HepG2 (cell line): ENCODE measurements at regions not wholly inside any gene's neighbourhood (a gene's known extent, or its start where the extent isn't known, plus 50 kb on each side); places are given as distances from the start of the nearest gene placed in this dataset.

Experiments used
- ATAC-seq: fragments of 200-7000 bp; cut with Tn5 transposase; 3 replicates; pipeline ENCODE4 v1.9.1; 2020; ENCODE audit warnings: mild to moderate bottlenecking, moderate library complexity
- BruUV-seq: library from RNA; stranded (reverse); fragments of 400-500 nt; replicated peaks from 2 replicates; lab custom pipeline; 2021; lab: Mats Ljungman, UMichigan
- CTCF ChIA-PET: fragments of 300-600 bp; formaldehyde crosslinking; extraction: SDS; loops from one replicate; lab custom pipeline; 2021; ENCODE audit warnings: low total read pairs, inconsistent platforms, low intra/inter-chr PET ratio; lab: Yijun Ruan, JAX
- POLR2A ChIA-PET: fragments of 350-600 bp; sonication (Branson Sonifier 250); formaldehyde crosslinking; loops from one replicate; lab custom pipeline; 2020; ENCODE audit warnings: antibody characterized with exemption, inconsistent platforms; lab: Yijun Ruan, JAX
- DNase-seq: peaks from one replicate; pipeline ENCODE4 v3.0.0-alpha.2; 2015; ENCODE audit warnings: low spot score
- FAIRE-seq: peaks from 3 replicates; lab custom pipeline; 2011; peaks lifted over from hg19 to GRCh38; lab: Jason Lieb, UNC
- H2AFZ ChIP-seq: one replicate; pipeline ENCODE4 v1.6.1; 2011; ENCODE audit warnings: low read length, inconsistent platforms
- H3K27ac ChIP-seq: fragments of 300-600 bp; 3 replicates; pipeline ENCODE4 v1.8.0; 2011; ENCODE audit warnings: mixed run types, mild to moderate bottlenecking, mixed read lengths, low read length, inconsistent platforms; ENCODE audit not compliant: insufficient read depth; ENCODE audit errors: extremely low read length
- H3K27me3 ChIP-seq, 2 experiments: fragments of 200-600 bp in 1 of 2; 2 replicates in 1 of 2; 3 replicates in 1 of 2; pipeline versions ENCODE4 v1.6.0 to v1.8.0; 2011; ENCODE audit warnings: low read length in 2 of 2, mild to moderate bottlenecking in 2 of 2, moderate library complexity in 2 of 2, inconsistent platforms in 1 of 2; ENCODE audit not compliant: insufficient read depth in 2 of 2, control insufficient read depth in 1 of 2
- H3K36me3 ChIP-seq, 2 experiments: fragments of 200-600 bp in 1 of 2; replicated peaks in 1 of 2; 2 replicates in 1 of 2; 3 replicates in 1 of 2; pipeline versions ENCODE4 v1.5.1 to v1.8.0; 2011; ENCODE audit warnings: low read length in 2 of 2, inconsistent platforms in 1 of 2; ENCODE audit not compliant: insufficient read depth in 2 of 2, control insufficient read depth in 1 of 2
- H3K4me1 ChIP-seq: 2 replicates; pipeline ENCODE4 v1.5.1; 2012; ENCODE audit warnings: low read length, inconsistent platforms; ENCODE audit not compliant: insufficient read depth
- H3K4me2 ChIP-seq: 2 replicates; pipeline ENCODE4 v1.6.0; 2011; ENCODE audit warnings: low read depth, low read length, inconsistent platforms
- H3K4me3 ChIP-seq, 3 experiments: fragments of 200-600 bp in 1 of 3; sonication (generic), shearing (Covaris generic) in 1 of 3; replicated peaks in 1 of 3; 2 replicates each; pipeline ENCODE4 v1.5.1; 2011 to 2016; ENCODE audit warnings: low read length in 3 of 3, inconsistent platforms in 2 of 3, low read depth in 2 of 3, mild to moderate bottlenecking in 2 of 3, control low read depth in 1 of 3, mixed read lengths in 1 of 3; ENCODE audit not compliant: insufficient read depth in 1 of 3
- H3K79me2 ChIP-seq: one replicate; pipeline ENCODE4 v1.6.1; 2011; ENCODE audit warnings: low read length, inconsistent platforms; ENCODE audit not compliant: insufficient read depth
- H3K9ac ChIP-seq: 2 replicates; pipeline ENCODE4 v1.6.0; 2011; ENCODE audit warnings: mild to moderate bottlenecking, low read depth, low read length, inconsistent platforms; ENCODE audit not compliant: insufficient read depth
- H3K9me3 ChIP-seq: 2 replicates; pipeline ENCODE4 v1.5.1; 2012; ENCODE audit warnings: mild to moderate bottlenecking, low read length
- H4K20me1 ChIP-seq: 2 replicates; pipeline ENCODE4 v1.6.0; 2011; ENCODE audit warnings: inconsistent platforms, mild to moderate bottlenecking, low read length, moderate library complexity; ENCODE audit not compliant: insufficient read depth
- ATF7 ChIP-seq, 2 experiments: fragments of 450-650 bp in 1 of 2; sonication (generic) in 1 of 2; formaldehyde crosslinking in 1 of 2; IDR thresholded peaks; 2 replicates each; pipeline versions ENCODE4 v1.4.0 to v1.6.1; 2016 to 2020; ENCODE audit warnings: antibody characterized with exemption in 1 of 2, mild to moderate bottlenecking in 1 of 2, missing genetic modification reagents in 1 of 2
- RCOR2 ChIP-seq: IDR thresholded peaks from 2 replicates; pipeline ENCODE4 v1.6.1; 2016; ENCODE audit warnings: missing biosample characterization, missing genetic modification reagents
- ZNF816 ChIP-seq: sonication (generic); formaldehyde crosslinking; IDR thresholded peaks from 2 replicates; pipeline ENCODE4 v1.8.0; 2022; ENCODE audit warnings: missing genetic modification reagents, mild to moderate bottlenecking, borderline replicate concordance
- ZSCAN22 ChIP-seq: sonication (generic); formaldehyde crosslinking; IDR thresholded peaks from 2 replicates; pipeline ENCODE4 v1.4.0; 2020; ENCODE audit warnings: mild to moderate bottlenecking, missing genetic modification reagents
- WGBS: methylation state at CpG from one replicate; pipeline ENCODE4 v1.1.6; 2017; ENCODE audit warnings: low lambda C conversion rate; 5-methylcytosine and 5-hydroxymethylcytosine counted together
- in situ Hi-C: cut with HindIII; loops from 2 replicates; pipeline ENCODE4 v1.10.0; 2017; ENCODE audit warnings: low pct_unique_long_range_greater_than_20kb; ENCODE audit not compliant: extremely low pct_ligation_motif_present
- intact Hi-C: fragments of 100-400 bp; cut with micrococcal nuclease; formaldehyde crosslinking; loops from one replicate; pipeline ENCODE4 v1.10.0; 2022; ENCODE audit not compliant: unreplicated experiment
- TF ChIP-seq, protein P1 (sequence below): sonication (generic); formaldehyde crosslinking; IDR thresholded peaks from 2 replicates; pipeline ENCODE4 v1.8.0; 2022; ENCODE audit warnings: mild to moderate bottlenecking, missing genetic modification reagents, moderate library complexity
- TF ChIP-seq, protein P2 (sequence below): sonication (generic); formaldehyde crosslinking; IDR thresholded peaks from 2 replicates; pipeline ENCODE4 v1.4.0; 2020; ENCODE audit warnings: mild to moderate bottlenecking, missing genetic modification reagents
- TF ChIP-seq, protein P3 (sequence below): sonication (generic); formaldehyde crosslinking; IDR thresholded peaks from 2 replicates; pipeline ENCODE4 v1.5.1; 2020; ENCODE audit warnings: mild to moderate bottlenecking, moderate library complexity, missing genetic modification reagents

DNA sequence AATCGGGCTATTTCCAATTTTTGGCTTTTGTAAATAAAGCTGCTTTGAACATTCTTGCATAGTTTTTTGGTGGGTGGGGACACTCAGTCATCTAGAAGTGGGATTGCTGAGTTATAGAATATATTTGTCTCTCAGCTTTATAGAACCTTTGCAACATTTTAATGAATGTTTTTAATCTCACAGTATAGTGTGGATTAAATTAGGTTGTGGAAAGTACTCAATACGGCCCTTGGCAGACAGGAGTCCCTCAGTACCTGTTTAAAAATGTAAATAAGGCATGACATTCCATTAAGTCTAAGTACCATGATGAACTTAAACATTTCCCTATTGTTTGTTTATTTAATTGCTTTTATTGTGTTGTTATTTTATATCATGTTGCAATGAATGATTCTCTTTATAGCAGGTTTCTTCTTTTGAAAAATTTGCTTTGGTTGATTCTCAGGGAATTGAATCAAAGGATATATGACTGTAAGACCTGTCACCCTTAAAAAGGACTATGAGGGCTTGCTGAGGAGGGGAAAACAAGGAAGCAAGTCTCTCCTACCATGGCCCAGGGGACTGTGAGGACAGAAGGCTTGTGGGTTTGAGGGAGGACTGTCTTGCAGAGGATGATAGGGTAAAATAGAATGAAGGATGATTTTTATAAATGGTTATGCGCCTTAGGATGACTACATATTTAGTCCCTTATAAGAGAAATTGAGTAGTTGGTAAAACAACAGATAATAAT is 165.1 kb downstream of the RPIA start:
- in situ Hi-C loops (no loop called here), intact Hi-C loops (no loop called here)
- no peak overlapping the region for H3K27ac ChIP-seq
- TF ChIP-seq, protein P1, sequence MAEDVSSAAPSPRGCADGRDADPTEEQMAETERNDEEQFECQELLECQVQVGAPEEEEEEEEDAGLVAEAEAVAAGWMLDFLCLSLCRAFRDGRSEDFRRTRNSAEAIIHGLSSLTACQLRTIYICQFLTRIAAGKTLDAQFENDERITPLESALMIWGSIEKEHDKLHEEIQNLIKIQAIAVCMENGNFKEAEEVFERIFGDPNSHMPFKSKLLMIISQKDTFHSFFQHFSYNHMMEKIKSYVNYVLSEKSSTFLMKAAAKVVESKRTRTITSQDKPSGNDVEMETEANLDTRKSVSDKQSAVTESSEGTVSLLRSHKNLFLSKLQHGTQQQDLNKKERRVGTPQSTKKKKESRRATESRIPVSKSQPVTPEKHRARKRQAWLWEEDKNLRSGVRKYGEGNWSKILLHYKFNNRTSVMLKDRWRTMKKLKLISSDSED = no peak
- no peak for TF ChIP-seq ZSCAN22 (CRISPR knock-in tag)
- no peak for TF ChIP-seq RCOR2
- TF ChIP-seq, protein P2, sequence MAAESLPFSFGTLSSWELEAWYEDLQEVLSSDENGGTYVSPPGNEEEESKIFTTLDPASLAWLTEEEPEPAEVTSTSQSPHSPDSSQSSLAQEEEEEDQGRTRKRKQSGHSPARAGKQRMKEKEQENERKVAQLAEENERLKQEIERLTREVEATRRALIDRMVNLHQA = no peak
- TF ChIP-seq, protein P3, sequence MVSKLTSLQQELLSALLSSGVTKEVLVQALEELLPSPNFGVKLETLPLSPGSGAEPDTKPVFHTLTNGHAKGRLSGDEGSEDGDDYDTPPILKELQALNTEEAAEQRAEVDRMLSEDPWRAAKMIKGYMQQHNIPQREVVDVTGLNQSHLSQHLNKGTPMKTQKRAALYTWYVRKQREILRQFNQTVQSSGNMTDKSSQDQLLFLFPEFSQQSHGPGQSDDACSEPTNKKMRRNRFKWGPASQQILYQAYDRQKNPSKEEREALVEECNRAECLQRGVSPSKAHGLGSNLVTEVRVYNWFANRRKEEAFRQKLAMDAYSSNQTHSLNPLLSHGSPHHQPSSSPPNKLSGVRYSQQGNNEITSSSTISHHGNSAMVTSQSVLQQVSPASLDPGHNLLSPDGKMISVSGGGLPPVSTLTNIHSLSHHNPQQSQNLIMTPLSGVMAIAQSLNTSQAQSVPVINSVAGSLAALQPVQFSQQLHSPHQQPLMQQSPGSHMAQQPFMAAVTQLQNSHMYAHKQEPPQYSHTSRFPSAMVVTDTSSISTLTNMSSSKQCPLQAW (CRISPR knock-in tag) = no peak
- no peak for TF ChIP-seq ZNF816 (CRISPR knock-in tag)
- no peak for TF ChIP-seq ATF7 (IDR thresholded peaks at IDR 0.05)
- no peak for TF ChIP-seq ATF7 (CRISPR knock-in tag; IDR thresholded peaks at IDR 0.05)
- no peak overlapping the region for H3K4me2 ChIP-seq
- H3K79me2 ChIP-seq = no peaks in the 10 kb centered on the region
- no peak overlapping the region for H2AFZ ChIP-seq
- no peaks in the 10 kb centered on the region for H4K20me1 ChIP-seq
- no peak for ATAC-seq
- peaks cover 7% of the 10 kb centered on the region for H3K4me1 ChIP-seq
- ChIA-PET CTCF (no interaction called here), POLR2A (no interaction called here)
- no peak overlapping the region for H3K9ac ChIP-seq
- no peaks in the 10 kb centered on the region for H3K36me3 ChIP-seq
- H3K27me3 ChIP-seq = peaks cover 0 to 7% of the 10 kb centered on the region in 2 experiments; a peak in 2 of 5 replicates
- FAIRE-seq = no peak
- no peaks in the 10 kb centered on the region for H3K9me3 ChIP-seq
- BruUV-seq = no TSS peak
- DNase-seq = no peak
- no peak overlapping the region for H3K4me3 ChIP-seq
- 31% methylated on average over 3 of the region's 3 CpGs for WGBS
